NCI-H446 treated with DMSO at 0.1 percent for 48 hours (cell line): ENCODE measurements at regions not wholly inside any gene's neighbourhood (a gene's known extent, or its start where the extent isn't known, plus 50 kb on each side); places are given as distances from the start of the nearest gene placed in this dataset.
A peak's percentile ranks its signal among the peaks of the same experiment; 100 is the strongest.

ENCODE experiments used
- DNase-seq: peaks from one replicate; lab custom pipeline; 2025; lab: John Stamatoyannopoulos, UW

GRCh38 chr12:45549337-45549902, 180.1 kb upstream of the ARID2 start:
- no peak for DNase-seq

- DNase-seq: no peak
Measured at GRCh38 chr12:45553204-45553603, 176.3 kb upstream of the ARID2 start.

- no peak for DNase-seq
Measured at GRCh38 chr12:45557016-45557415, 172.5 kb upstream of the ARID2 start.

- DNase-seq: no peak
Measured at GRCh38 chr12:45558353-45558752, 171.2 kb upstream of the ARID2 start.

GRCh38 chr12:45559537-45559936, 170.0 kb upstream of the ARID2 start:
- DNase-seq: peak; percentile 19

- no peak for DNase-seq
Measured at GRCh38 chr12:45560689-45561088, 168.8 kb upstream of the ARID2 start.

- DNase-seq: no peak
Measured at GRCh38 chr12:45561488-45561887, 168.0 kb upstream of the ARID2 start.

GRCh38 chr12:45565590-45565989, 163.9 kb upstream of the ARID2 start:
- no peak for DNase-seq

GRCh38 chr12:45566257-45566656, 163.2 kb upstream of the ARID2 start:
- DNase-seq: no peak

GRCh38 chr12:45568808-45569207, 160.7 kb upstream of the ARID2 start:
- no peak for DNase-seq

GRCh38 chr12:45570501-45570900, 159.0 kb upstream of the ARID2 start:
- DNase-seq: no peak

GRCh38 chr12:45572114-45572513, 157.4 kb upstream of the ARID2 start:
- DNase-seq: no peak

GRCh38 chr12:45575417-45575816, 154.1 kb upstream of the ARID2 start:
- no peak for DNase-seq

GRCh38 chr12:45575823-45576475, 153.6 kb upstream of the ARID2 start:
- no peak for DNase-seq

- no peak for DNase-seq
Measured at GRCh38 chr12:45577844-45578399, 151.6 kb upstream of the ARID2 start.

GRCh38 chr12:45580356-45580969, 149.0 kb upstream of the ARID2 start:
- DNase-seq: no peak

GRCh38 chr12:45581112-45581511, 148.4 kb upstream of the ARID2 start:
- no peak for DNase-seq

GRCh38 chr12:45582536-45582935, 147.0 kb upstream of the ARID2 start:
- no peak for DNase-seq

GRCh38 chr12:45582986-45583659, 146.4 kb upstream of the ARID2 start:
- no peak for DNase-seq

GRCh38 chr12:45584336-45584735, 145.2 kb upstream of the ARID2 start:
- DNase-seq: no peak

- DNase-seq: no peak
Measured at GRCh38 chr12:45585522-45586230, 143.8 kb upstream of the ARID2 start.

- DNase-seq: no peak
Measured at GRCh38 chr12:45586486-45586885, 143.0 kb upstream of the ARID2 start.
